Neutrophil (primary cell): ENCODE measurements at regions not wholly inside any gene's neighbourhood (a gene's known extent, or its start where the extent isn't known, plus 50 kb on each side); places are given as distances from the start of the nearest gene placed in this dataset.

Experiments
- H3K27ac ChIP-seq: fragments of 200-600 bp; sonication (generic); 2 replicates; pipeline ENCODE4 v1.5.1; 2016; ENCODE audit warnings: mild to moderate bottlenecking, moderate library complexity
- H3K27me3 ChIP-seq: fragments of 200-600 bp; sonication (generic); 2 replicates; pipeline ENCODE4 v1.6.0; 2016; ENCODE audit warnings: mild to moderate bottlenecking
- H3K36me3 ChIP-seq: fragments of 200-600 bp; sonication (generic); 2 replicates; pipeline ENCODE4 v1.5.1; 2017
- H3K4me1 ChIP-seq, 2 experiments: fragments of 200-600 bp in 1 of 2; sonication (generic) in 1 of 2; 1 replicate in 1 of 2; 2 replicates in 1 of 2; pipeline versions ENCODE4 v1.5.1 to v1.6.1; 2013 to 2016; ENCODE audit warnings: low read depth in 1 of 2, low read length in 1 of 2, mild to moderate bottlenecking in 1 of 2, moderate library complexity in 1 of 2; ENCODE audit not compliant: control insufficient read depth in 1 of 2, insufficient read depth in 1 of 2
- H3K4me3 ChIP-seq, 2 experiments: fragments of 200-600 bp in 1 of 2; sonication (generic) in 1 of 2; 1 replicate in 1 of 2; 2 replicates in 1 of 2; pipeline ENCODE4 v1.5.1; 2013 to 2016; ENCODE audit warnings: low read depth in 1 of 2, low read length in 1 of 2, mild to moderate bottlenecking in 1 of 2, moderate library complexity in 1 of 2
- H3K9me3 ChIP-seq: fragments of 200-600 bp; sonication (generic); 2 replicates; pipeline ENCODE4 v1.5.1; 2016
- CTCF ChIP-seq: fragments of 200-600 bp; sonication (generic); IDR thresholded peaks from 2 replicates; pipeline ENCODE4 v1.5.1; 2016; ENCODE audit warnings: antibody characterized with exemption

DNA sequence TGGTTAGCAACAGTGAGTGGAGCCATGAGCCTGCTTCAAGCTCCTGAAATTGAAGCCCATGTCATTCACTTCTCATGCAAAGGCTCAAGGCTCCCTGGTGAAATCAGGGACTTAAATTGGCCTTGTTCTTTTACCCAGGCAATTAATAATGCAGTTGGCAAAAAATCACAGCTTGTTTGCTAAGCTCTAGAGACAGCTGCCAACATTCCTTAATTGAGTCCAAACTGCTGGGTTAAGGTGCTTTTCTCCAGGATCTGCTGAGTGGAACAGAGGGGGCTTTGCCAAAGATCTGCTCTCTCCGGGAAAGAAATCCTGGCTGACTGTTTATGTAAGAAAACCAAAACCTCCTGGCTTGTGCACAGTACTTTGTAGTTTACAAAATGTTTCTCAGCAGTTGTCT lies 257.6 kb upstream of the GHITM start:
- H3K4me3 ChIP-seq, result no peak overlapping the region
- H3K36me3 ChIP-seq, result no peaks in the 10 kb centered on the region
- TF ChIP-seq CTCF, result no peak
- H3K4me1 ChIP-seq, result no peaks in the 10 kb centered on the region
- no peaks in the 10 kb centered on the region for H3K9me3 ChIP-seq
- H3K27ac ChIP-seq, result no peak overlapping the region
- H3K27me3 ChIP-seq, result no peaks in the 10 kb centered on the region

DNA sequence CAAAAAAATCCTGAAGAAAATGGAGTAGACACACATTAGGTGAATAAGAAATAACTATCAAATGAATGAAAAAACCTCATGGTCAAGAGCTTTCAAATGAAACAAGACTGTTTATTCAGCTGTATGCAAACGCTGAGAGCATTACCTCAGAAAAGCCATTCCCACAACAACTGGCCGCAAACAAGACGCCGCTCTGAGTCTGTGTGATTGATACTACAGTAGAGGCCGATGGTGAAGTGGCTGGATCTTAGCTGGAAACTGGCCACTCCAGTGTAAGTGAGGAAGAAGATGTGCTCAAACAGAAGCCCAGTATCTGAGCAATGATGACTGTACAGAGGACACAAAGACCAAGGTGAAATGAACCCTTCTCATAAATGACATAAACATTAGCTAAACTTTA lies 252.4 kb upstream of the GHITM start:
- H3K4me1 ChIP-seq, result no peaks in the 10 kb centered on the region
- TF ChIP-seq CTCF, result no peak
- H3K36me3 ChIP-seq, result no peaks in the 10 kb centered on the region
- no peak overlapping the region for H3K27ac ChIP-seq
- no peak overlapping the region for H3K4me3 ChIP-seq
- H3K9me3 ChIP-seq, result no peaks in the 10 kb centered on the region
- no peaks in the 10 kb centered on the region for H3K27me3 ChIP-seq

DNA sequence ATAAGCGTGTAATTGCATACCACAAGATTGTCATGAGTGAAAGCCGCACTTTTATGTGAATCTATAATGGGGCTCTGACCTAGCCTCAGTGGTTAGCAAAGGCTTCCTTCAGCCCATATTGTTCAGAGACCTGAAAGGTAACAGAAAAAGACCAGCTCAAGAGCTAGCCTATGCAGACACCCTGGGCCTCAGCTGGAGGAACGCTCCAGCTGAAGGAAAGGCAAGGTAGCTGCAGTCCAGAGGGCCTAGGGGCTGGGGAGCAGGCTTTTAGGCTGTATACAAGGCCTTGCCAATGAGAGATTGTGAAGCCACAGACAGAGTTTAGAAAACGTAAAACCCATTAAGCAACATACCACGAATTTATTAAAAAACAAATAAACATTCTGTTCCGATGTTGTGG lies 246.6 kb upstream of the GHITM start:
- Histone ChIP-seq H3K27me3 (no peaks in the 10 kb centered on the region), H3K9me3 (no peaks in the 10 kb centered on the region), H3K4me3 (no peak overlapping the region), H3K36me3 (no peaks in the 10 kb centered on the region), H3K4me1 (no peaks in the 10 kb centered on the region), H3K27ac (no peak overlapping the region)
- no peak for TF ChIP-seq CTCF

DNA sequence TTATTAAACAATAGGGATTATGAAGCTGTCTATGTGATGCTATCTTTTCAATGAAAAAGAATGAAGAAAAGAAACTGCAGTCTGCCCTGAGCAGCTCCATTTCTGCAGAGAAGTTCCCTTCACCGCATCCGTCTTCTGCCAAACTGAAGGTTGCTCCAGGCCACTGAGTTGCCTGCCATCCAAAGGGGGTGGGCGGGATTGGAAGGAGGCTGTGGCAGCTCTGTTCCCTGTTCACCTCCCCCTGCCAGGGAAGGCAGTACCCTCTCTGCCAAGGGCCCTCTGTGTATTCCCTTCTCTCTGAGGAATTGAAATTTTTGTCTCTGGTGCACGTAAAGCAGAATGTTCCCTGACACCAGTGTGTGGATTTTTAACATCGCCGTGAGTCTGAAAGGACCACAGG lies 243.1 kb upstream of the GHITM start:
- no peaks in the 10 kb centered on the region for H3K4me1 ChIP-seq
- no peak overlapping the region for H3K4me3 ChIP-seq
- H3K36me3 ChIP-seq, result no peaks in the 10 kb centered on the region
- H3K27ac ChIP-seq, result no peak overlapping the region
- no peaks in the 10 kb centered on the region for H3K9me3 ChIP-seq
- no peak for TF ChIP-seq CTCF
- H3K27me3 ChIP-seq, result no peaks in the 10 kb centered on the region

GRCh38 chr10:83897626-83898025 lies 241.7 kb upstream of the GHITM start:
- Histone ChIP-seq H3K9me3 (no peaks in the 10 kb centered on the region), H3K4me1 (no peaks in the 10 kb centered on the region), H3K36me3 (no peaks in the 10 kb centered on the region), H3K4me3 (no peak overlapping the region), H3K27ac (no peak overlapping the region), H3K27me3 (no peaks in the 10 kb centered on the region)
- TF ChIP-seq CTCF, result no peak

GRCh38 chr10:83908506-83908905 lies 230.8 kb upstream of the GHITM start:
- TF ChIP-seq CTCF, result no peak
- H3K27me3 ChIP-seq, result no peaks in the 10 kb centered on the region
- H3K4me3 ChIP-seq, result no peak overlapping the region
- no peaks in the 10 kb centered on the region for H3K36me3 ChIP-seq
- H3K9me3 ChIP-seq, result no peaks in the 10 kb centered on the region
- H3K27ac ChIP-seq, result no peak overlapping the region
- no peaks in the 10 kb centered on the region for H3K4me1 ChIP-seq
